A549 (cell line): ENCODE measurements at regions not wholly inside any gene's neighbourhood (a gene's known extent, or its start where the extent isn't known, plus 50 kb on each side); places are given as distances from the start of the nearest gene placed in this dataset.

Source experiments
- ATAC-seq, 2 experiments: fragments of 200-7000 bp in 1 of 2; fragments of >200 bp in 1 of 2; cut with Nextera tagmentation in 1 of 2; cut with Tn5 transposase in 1 of 2; 3 replicates each; pipeline versions ENCODE4 v1.8.0 to v1.9.1; 2018 to 2020; ENCODE audit warnings: mild to moderate bottlenecking in 1 of 2, moderate library complexity in 1 of 2
- CTCF ChIA-PET: fragments of 300-600 bp; sonication (Branson Sonifier 250); formaldehyde crosslinking; extraction: SDS; loops from one replicate; lab custom pipeline; 2021; ENCODE audit warnings: antibody characterized with exemption, inconsistent platforms; lab: Yijun Ruan, JAX
- POLR2A ChIA-PET: fragments of 350-600 bp; formaldehyde crosslinking; extraction: SDS; loops from one replicate; lab custom pipeline; 2021; ENCODE audit warnings: antibody characterized with exemption, inconsistent platforms; lab: Yijun Ruan, JAX
- DNase-seq, 2 experiments: peaks; one replicate each; pipeline versions ENCODE4 v3.0.0 to v3.0.0-alpha.2; 2011 to 2016; ENCODE audit warnings: low read depth in 1 of 2, low spot score in 1 of 2
- FAIRE-seq: peaks from 2 replicates; lab custom pipeline; 2011; peaks lifted over from hg19 to GRCh38; lab: Jason Lieb, UNC
- H3K27ac ChIP-seq, 2 experiments: fragments of >200 bp; sonication (Bioruptor Twin); formaldehyde crosslinking; 3 replicates each; pipeline ENCODE4 v1.5.1; 2016 to 2017
- H3K4me1 ChIP-seq: fragments of >200 bp; sonication (Bioruptor Twin); formaldehyde crosslinking; 3 replicates; pipeline ENCODE4 v1.6.1; 2016
- H3K4me2 ChIP-seq: fragments of >200 bp; sonication (Bioruptor Twin); formaldehyde crosslinking; 3 replicates; pipeline ENCODE4 v1.6.1; 2016
- H3K4me3 ChIP-seq: fragments of >200 bp; sonication (Bioruptor Twin); formaldehyde crosslinking; 3 replicates; pipeline ENCODE4 v1.5.1; 2016
- H3K9me3 ChIP-seq: fragments of >200 bp; sonication (Bioruptor Twin); formaldehyde crosslinking; 3 replicates; pipeline ENCODE4 v1.6.1; 2016
- ATOH8 ChIP-seq: fragments of 250-450 bp; sonication (Bioruptor Pico); IDR thresholded peaks from 2 replicates; pipeline ENCODE4 v1.5.0; 2020; ENCODE audit warnings: low read depth, mild to moderate bottlenecking, moderate library complexity
- CBX2 ChIP-seq: fragments of 200-600 bp; sonication (generic); IDR thresholded peaks from 2 replicates; pipeline ENCODE4 v1.6.1; 2016; ENCODE audit warnings: low read depth, mild to moderate bottlenecking, borderline replicate concordance
- CEBPB ChIP-seq, 2 experiments: fragments of >200 bp in 1 of 2; sonication (Bioruptor Twin) in 1 of 2; formaldehyde crosslinking in 1 of 2; IDR thresholded peaks; 2 replicates each; pipeline ENCODE4 v1.6.1; 2012 to 2016
- CHD2 ChIP-seq: fragments of 150-350 bp; IDR thresholded peaks from 2 replicates; pipeline ENCODE4 v1.6.1; 2014; ENCODE audit warnings: low read length; ENCODE audit not compliant: partially characterized antibody
- EHMT2 ChIP-seq: fragments of 200-600 bp; sonication (generic); IDR thresholded peaks from 2 replicates; pipeline ENCODE4 v1.6.1; 2016; ENCODE audit warnings: antibody characterized with exemption, low read depth, mild to moderate bottlenecking, moderate library complexity
- ESRRA ChIP-seq: fragments of 150-350 bp; IDR thresholded peaks from 2 replicates; pipeline ENCODE4 v1.6.1; 2014; ENCODE audit warnings: mild to moderate bottlenecking, low read length, borderline replicate concordance
- HOXA7 ChIP-seq: fragments of 250-450 bp; sonication (Bioruptor Pico); IDR thresholded peaks from 2 replicates; pipeline ENCODE4 v1.5.0; 2020; ENCODE audit warnings: mild to moderate bottlenecking, moderate library complexity
- JUNB ChIP-seq: fragments of >200 bp; sonication (Bioruptor Twin); formaldehyde crosslinking; IDR thresholded peaks from 2 replicates; pipeline ENCODE4 v1.6.1; 2016
- KDM5A ChIP-seq: fragments of 200-600 bp; sonication (generic); IDR thresholded peaks from 2 replicates; pipeline ENCODE4 v1.6.1; 2016; ENCODE audit warnings: antibody characterized with exemption, mild to moderate bottlenecking
- MAFK ChIP-seq: fragments of 450-650 bp; IDR thresholded peaks from 2 replicates; pipeline ENCODE4 v1.6.1; 2014; ENCODE audit not compliant: partially characterized antibody
- NR3C1 ChIP-seq: fragments of >200 bp; sonication (Bioruptor Twin); formaldehyde crosslinking; IDR thresholded peaks from 3 replicates; pipeline ENCODE4 v1.6.1; 2017
- POLR2A ChIP-seq: IDR thresholded peaks from 2 replicates; pipeline ENCODE4 v1.6.1; 2012; ENCODE audit warnings: mild to moderate bottlenecking, low read length
- POLR2AphosphoS2 ChIP-seq: conservative IDR thresholded peaks from 2 replicates; pipeline ENCODE4 v1.6.1; 2012; ENCODE audit warnings: low read length, improper control_type of control experiment, inconsistent platforms
- RAD21 ChIP-seq, 2 experiments: fragments of >200 bp in 1 of 2; sonication (Bioruptor Twin) in 1 of 2; formaldehyde crosslinking in 1 of 2; IDR thresholded peaks in 1 of 2; conservative IDR thresholded peaks in 1 of 2; 2 replicates in 1 of 2; 3 replicates in 1 of 2; pipeline ENCODE4 v1.6.1; 2012 to 2018; ENCODE audit warnings: inconsistent platforms in 1 of 2
- RCOR1 ChIP-seq: fragments of 150-350 bp; IDR thresholded peaks from 2 replicates; pipeline ENCODE4 v1.6.1; 2014; ENCODE audit warnings: antibody characterized with exemption, low read length, low read depth
- RFX5 ChIP-seq: fragments of 450-650 bp; IDR thresholded peaks from 2 replicates; pipeline ENCODE4 v1.7.1; 2014; ENCODE audit warnings: antibody characterized with exemption, mild to moderate bottlenecking, moderate library complexity
- RNF2 ChIP-seq: fragments of 200-600 bp; sonication (generic); IDR thresholded peaks from 2 replicates; pipeline ENCODE4 v1.6.1; 2016; ENCODE audit warnings: low read depth, mild to moderate bottlenecking, antibody characterized with exemption, moderate library complexity, borderline replicate concordance
- SMC3 ChIP-seq: fragments of >200 bp; sonication (Bioruptor Twin); formaldehyde crosslinking; IDR thresholded peaks from 3 replicates; pipeline ENCODE4 v1.6.1; 2018; ENCODE audit warnings: inconsistent platforms
- SREBF2 ChIP-seq: fragments of 450-650 bp; IDR thresholded peaks from 2 replicates; pipeline ENCODE4 v1.6.1; 2014; ENCODE audit warnings: mild to moderate bottlenecking, moderate library complexity
- TP53 ChIP-seq: fragments of 250-450 bp; sonication (Bioruptor Pico); IDR thresholded peaks from 2 replicates; pipeline ENCODE4 v1.5.0; 2021; ENCODE audit warnings: mild to moderate bottlenecking, moderate library complexity
- ZC3H11A ChIP-seq: fragments of 450-650 bp; IDR thresholded peaks from 2 replicates; pipeline ENCODE4 v1.6.1; 2014; ENCODE audit warnings: antibody characterized with exemption, mild to moderate bottlenecking
- ZFP36 ChIP-seq: fragments of 450-650 bp; IDR thresholded peaks from 2 replicates; pipeline ENCODE4 v1.6.1; 2014; ENCODE audit warnings: borderline replicate concordance; ENCODE audit not compliant: partially characterized antibody
- ZNF302 ChIP-seq: fragments of 250-450 bp; sonication (Bioruptor Pico); IDR thresholded peaks from 2 replicates; pipeline ENCODE4 v1.9.0; 2021; ENCODE audit warnings: inconsistent platforms, mild to moderate bottlenecking, moderate library complexity
- WGBS: methylation state at CpG from one replicate; pipeline ENCODE4 v1.1.6; 2017; ENCODE audit errors: missing lambda C conversion rate; 5-methylcytosine and 5-hydroxymethylcytosine counted together
- TF ChIP-seq, protein P1 (sequence below): IDR thresholded peaks from 2 replicates; pipeline ENCODE4 v1.6.1; 2012
- TF ChIP-seq, protein P2 (sequence below): fragments of 250-450 bp; sonication (Bioruptor Pico); IDR thresholded peaks from 2 replicates; pipeline ENCODE4 v1.5.0; 2021; ENCODE audit warnings: mild to moderate bottlenecking, moderate library complexity, borderline replicate concordance

GRCh38 chr6:103516336-103516735 is 1343.4 kb downstream of the HACE1 start:
- FAIRE-seq = no peak
- H3K4me1 ChIP-seq = no peaks in the 10 kb centered on the region
- no peak overlapping the region for H3K4me2 ChIP-seq
- no peak for DNase-seq
- ATAC-seq = no peak
- 2% methylated on average over 3 of the region's 3 CpGs for WGBS
- H3K9me3 ChIP-seq = no peaks in the 10 kb centered on the region
- ChIA-PET CTCF (no interaction called here), POLR2A (no interaction called here)
- no peak for TF ChIP-seq POLR2A
- no peak for TF ChIP-seq RAD21 (conservative IDR thresholded peaks at IDR 0.05 in 1 of 2, IDR thresholded peaks at IDR 0.05 in 1 of 2)
- TF ChIP-seq RFX5 = no peak
- no peak for TF ChIP-seq CHD2
- no peak for TF ChIP-seq POLR2AphosphoS2
- TF ChIP-seq ESRRA = no peak
- no peak for TF ChIP-seq SREBF2
- H3K4me3 ChIP-seq = no peak overlapping the region
- no peak overlapping the region for H3K27ac ChIP-seq

GRCh38 chr6:103507052-103507451 is 1352.7 kb downstream of the HACE1 start:
- TF ChIP-seq, protein P1, sequence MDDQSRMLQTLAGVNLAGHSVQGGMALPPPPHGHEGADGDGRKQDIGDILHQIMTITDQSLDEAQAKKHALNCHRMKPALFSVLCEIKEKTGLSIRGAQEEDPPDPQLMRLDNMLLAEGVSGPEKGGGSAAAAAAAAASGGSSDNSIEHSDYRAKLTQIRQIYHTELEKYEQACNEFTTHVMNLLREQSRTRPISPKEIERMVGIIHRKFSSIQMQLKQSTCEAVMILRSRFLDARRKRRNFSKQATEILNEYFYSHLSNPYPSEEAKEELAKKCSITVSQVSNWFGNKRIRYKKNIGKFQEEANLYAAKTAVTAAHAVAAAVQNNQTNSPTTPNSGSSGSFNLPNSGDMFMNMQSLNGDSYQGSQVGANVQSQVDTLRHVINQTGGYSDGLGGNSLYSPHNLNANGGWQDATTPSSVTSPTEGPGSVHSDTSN = no peak
- peak; percentile 56 for TF ChIP-seq ZC3H11A
- TF ChIP-seq, protein P2, sequence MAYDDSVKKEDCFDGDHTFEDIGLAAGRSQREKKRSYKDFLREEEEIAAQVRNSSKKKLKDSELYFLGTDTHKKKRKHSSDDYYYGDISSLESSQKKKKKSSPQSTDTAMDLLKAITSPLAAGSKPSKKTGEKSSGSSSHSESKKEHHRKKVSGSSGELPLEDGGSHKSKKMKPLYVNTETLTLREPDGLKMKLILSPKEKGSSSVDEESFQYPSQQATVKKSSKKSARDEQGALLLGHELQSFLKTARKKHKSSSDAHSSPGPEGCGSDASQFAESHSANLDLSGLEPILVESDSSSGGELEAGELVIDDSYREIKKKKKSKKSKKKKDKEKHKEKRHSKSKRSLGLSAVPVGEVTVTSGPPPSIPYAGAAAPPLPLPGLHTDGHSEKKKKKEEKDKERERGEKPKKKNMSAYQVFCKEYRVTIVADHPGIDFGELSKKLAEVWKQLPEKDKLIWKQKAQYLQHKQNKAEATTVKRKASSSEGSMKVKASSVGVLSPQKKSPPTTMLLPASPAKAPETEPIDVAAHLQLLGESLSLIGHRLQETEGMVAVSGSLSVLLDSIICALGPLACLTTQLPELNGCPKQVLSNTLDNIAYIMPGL (CRISPR knock-in tag) = no peak
- FAIRE-seq (no peak), ATAC-seq (no peak), DNase-seq (no peak)
- Histone ChIP-seq H3K4me2 (no peak overlapping the region), H3K4me3 (no peak overlapping the region), H3K9me3 (no peaks in the 10 kb centered on the region), H3K4me1 (no peaks in the 10 kb centered on the region), H3K27ac (no peak overlapping the region)
- ChIA-PET POLR2A (no interaction called here), CTCF (no interaction called here)

DNA sequence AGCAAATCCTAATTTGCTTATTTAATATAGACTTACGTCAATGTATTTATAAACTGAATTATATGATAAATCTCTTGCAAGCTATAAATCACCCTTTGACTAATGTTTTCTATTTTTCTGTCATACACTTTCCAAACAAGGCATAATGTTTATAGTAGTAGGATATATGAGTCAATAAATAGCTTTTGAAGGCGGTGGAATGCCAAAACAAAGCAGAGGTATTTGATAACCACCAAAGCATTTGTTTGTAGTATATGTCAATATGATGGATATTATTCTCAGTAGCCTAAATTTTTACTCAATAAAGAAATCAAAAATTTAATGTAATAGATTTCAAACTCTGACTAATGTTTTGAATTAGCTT is 1354.6 kb downstream of the HACE1 start:
- ChIA-PET CTCF (no interaction called here), POLR2A (no interaction called here)
- Histone ChIP-seq H3K27ac (no peak overlapping the region), H3K9me3 (no peaks in the 10 kb centered on the region), H3K4me1 (no peaks in the 10 kb centered on the region), H3K4me3 (no peak overlapping the region), H3K4me2 (no peak overlapping the region)
- WGBS = 2% methylated on average over 2 of the region's 2 CpGs
- DNase-seq (no peak), ATAC-seq (no peak), FAIRE-seq (no peak)
- TF ChIP-seq POLR2A (no peak), NR3C1 (no peak), EHMT2 (no peak), CHD2 (no peak), SMC3 (no peak), ATOH8 (CRISPR knock-in tag) (no peak), RCOR1 (no peak), RAD21 (conservative IDR thresholded peaks at IDR 0.05 in 1 of 2, IDR thresholded peaks at IDR 0.05 in 1 of 2) (no peak), RNF2 (no peak), MAFK (no peak), HOXA7 (no peak), TP53 (CRISPR knock-in tag) (no peak), CBX2 (no peak), KDM5A (no peak), ZNF302 (CRISPR knock-in tag) (no peak), JUNB (no peak), ZFP36 (no peak), CEBPB (IDR thresholded peaks at IDR 0.05) (no peak)
